ENCODE measurements at regions not wholly inside any gene's neighbourhood (a gene's known extent, or its start where the extent isn't known, plus 50 kb on each side); places are given as distances from the start of the nearest gene placed in this dataset.

GRCh38 chr10:108203905-108204527 lies 1039.5 kb upstream of the SORCS1 start:
- Histone ChIP-seq H3K4me1 (ENCODE audit: control insufficient read depth, insufficient read depth, low read length) (peaks cover 4% of the 10 kb centered on the region; the same call in 1 of the 2 replicates), H3K9me3 (ENCODE audit: control insufficient read depth, insufficient read depth, low read length) (no peaks in the 10 kb centered on the region), H3K27ac (ENCODE audit: low read length) (no peak overlapping the region), H3K36me3 (ENCODE audit: control insufficient read depth, insufficient read depth, low read length) (no peaks in the 10 kb centered on the region), H3K4me3 (ENCODE audit: low read length) (no peak overlapping the region), H3K27me3 (ENCODE audit: control insufficient read depth, insufficient read depth, low read length) (no peaks in the 10 kb centered on the region)
- no CpG with 5 or more reads among the region's 3 CpGs for WGBS (ENCODE audit: insufficient coverage, insufficient read length)
- DNase-seq (ENCODE audit: low read depth, low spot score): no peak

DNA sequence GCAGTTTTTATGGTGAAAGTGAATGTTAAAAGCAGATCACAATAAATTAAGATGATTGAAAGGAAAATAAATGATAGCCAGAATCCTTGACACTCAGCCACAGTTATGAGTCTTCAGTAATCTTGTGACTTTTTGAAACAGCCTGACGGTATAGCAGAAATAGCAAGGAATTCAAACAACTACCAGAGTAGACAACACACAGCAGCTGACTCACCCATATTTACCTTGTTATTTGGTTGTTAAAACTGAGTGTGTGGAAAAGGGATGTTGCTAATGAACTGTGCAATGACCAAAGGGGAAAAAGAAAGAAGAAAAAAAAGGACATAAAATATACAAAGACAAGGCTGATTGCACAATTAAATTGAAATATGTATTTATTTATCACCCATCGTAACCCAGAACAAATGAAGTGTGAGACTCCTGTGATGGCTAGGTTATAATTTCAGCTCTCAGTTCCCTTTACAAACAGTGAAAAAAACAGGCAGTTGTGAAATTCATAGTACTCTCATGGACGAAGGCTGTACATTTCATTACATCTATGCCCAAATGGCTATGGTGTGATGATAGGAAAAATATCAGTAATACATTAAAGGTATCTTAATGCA lies 1023.0 kb upstream of the SORCS1 start:
- DNase-seq (ENCODE audit: low read depth, low spot score): no peak
- WGBS (ENCODE audit: insufficient coverage, insufficient read length): no CpG with 5 or more reads among the region's 3 CpGs
- H3K27ac ChIP-seq (ENCODE audit: low read length): no peak overlapping the region
- no peaks in the 10 kb centered on the region for H3K9me3 ChIP-seq (ENCODE audit: control insufficient read depth, insufficient read depth, low read length)
- no peak overlapping the region for H3K4me3 ChIP-seq (ENCODE audit: low read length)
- H3K36me3 ChIP-seq (ENCODE audit: control insufficient read depth, insufficient read depth, low read length): no peaks in the 10 kb centered on the region
- H3K27me3 ChIP-seq (ENCODE audit: control insufficient read depth, insufficient read depth, low read length): no peaks in the 10 kb centered on the region
- H3K4me1 ChIP-seq (ENCODE audit: control insufficient read depth, insufficient read depth, low read length): no peaks in the 10 kb centered on the region

- Histone ChIP-seq H3K27me3 (ENCODE audit: control insufficient read depth, insufficient read depth, low read length) (no peaks in the 10 kb centered on the region), H3K9me3 (ENCODE audit: control insufficient read depth, insufficient read depth, low read length) (no peaks in the 10 kb centered on the region), H3K4me1 (ENCODE audit: control insufficient read depth, insufficient read depth, low read length) (no peaks in the 10 kb centered on the region), H3K27ac (ENCODE audit: low read length) (no peak overlapping the region), H3K36me3 (ENCODE audit: control insufficient read depth, insufficient read depth, low read length) (no peaks in the 10 kb centered on the region), H3K4me3 (ENCODE audit: low read length) (no peak overlapping the region)
- WGBS (ENCODE audit: insufficient coverage, insufficient read length): no CpG with 5 or more reads among the region's 1 CpG
- DNase-seq (ENCODE audit: low read depth, low spot score): no peak
Measured at GRCh38 chr10:108184114-108184513, 1019.6 kb upstream of the SORCS1 start.

DNA sequence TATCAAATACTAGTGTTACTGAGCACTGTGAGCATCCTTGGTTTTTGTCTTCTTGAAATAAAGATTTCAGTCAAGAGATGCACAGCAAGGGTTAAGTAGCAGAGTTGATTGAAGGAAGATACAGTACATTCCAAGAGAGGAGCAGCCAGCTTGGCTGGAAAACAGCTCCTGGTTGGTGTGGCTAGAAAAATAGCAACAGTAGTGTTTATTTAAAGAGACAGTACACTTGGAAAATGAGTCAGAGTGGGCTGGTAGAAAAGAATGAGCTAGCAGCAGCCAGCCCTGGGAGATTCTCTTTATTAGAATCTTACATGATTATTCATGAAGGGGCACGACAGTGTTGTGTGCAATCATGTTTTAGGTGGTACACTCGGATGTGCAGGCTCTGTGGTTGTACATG lies 1016.4 kb upstream of the SORCS1 start:
- no peaks in the 10 kb centered on the region for H3K9me3 ChIP-seq (ENCODE audit: control insufficient read depth, insufficient read depth, low read length)
- H3K36me3 ChIP-seq (ENCODE audit: control insufficient read depth, insufficient read depth, low read length): no peaks in the 10 kb centered on the region
- no peaks in the 10 kb centered on the region for H3K4me1 ChIP-seq (ENCODE audit: control insufficient read depth, insufficient read depth, low read length)
- H3K27ac ChIP-seq (ENCODE audit: low read length): no peak overlapping the region
- DNase-seq (ENCODE audit: low read depth, low spot score): no peak
- WGBS (ENCODE audit: insufficient coverage, insufficient read length): no CpG with 5 or more reads among the region's 2 CpGs
- no peak overlapping the region for H3K4me3 ChIP-seq (ENCODE audit: low read length)
- no peaks in the 10 kb centered on the region for H3K27me3 ChIP-seq (ENCODE audit: control insufficient read depth, insufficient read depth, low read length)

- WGBS (ENCODE audit: insufficient coverage, insufficient read length): no CpG with 5 or more reads among the region's 1 CpG
- DNase-seq (ENCODE audit: low read depth, low spot score): no peak
- H3K27ac ChIP-seq (ENCODE audit: low read length): no peak overlapping the region
- no peaks in the 10 kb centered on the region for H3K9me3 ChIP-seq (ENCODE audit: control insufficient read depth, insufficient read depth, low read length)
- no peaks in the 10 kb centered on the region for H3K27me3 ChIP-seq (ENCODE audit: control insufficient read depth, insufficient read depth, low read length)
- H3K4me1 ChIP-seq (ENCODE audit: control insufficient read depth, insufficient read depth, low read length): no peaks in the 10 kb centered on the region
- no peak overlapping the region for H3K4me3 ChIP-seq (ENCODE audit: low read length)
- no peaks in the 10 kb centered on the region for H3K36me3 ChIP-seq (ENCODE audit: control insufficient read depth, insufficient read depth, low read length)
Measured at GRCh38 chr10:108169846-108170245, 1005.3 kb upstream of the SORCS1 start.

DNA sequence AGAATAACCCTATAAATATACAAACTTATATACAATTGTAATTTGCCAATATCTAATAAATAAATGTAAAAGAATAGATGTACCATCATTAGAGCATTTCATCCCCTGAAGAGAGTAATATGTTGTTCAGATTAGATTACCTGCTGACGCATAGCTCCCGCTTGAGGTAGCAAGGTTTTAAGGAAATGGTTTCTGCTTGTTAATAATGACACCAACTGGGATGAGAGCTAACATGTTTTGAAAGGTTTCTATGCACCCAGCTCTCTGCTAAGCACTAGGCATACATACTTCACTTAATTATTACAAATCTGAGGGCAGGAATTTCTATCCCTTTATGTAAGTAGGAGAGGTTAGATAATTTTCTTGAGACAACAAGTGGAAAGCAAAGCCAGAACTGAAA lies 1003.3 kb upstream of the SORCS1 start:
- Histone ChIP-seq H3K9me3 (ENCODE audit: control insufficient read depth, insufficient read depth, low read length) (no peaks in the 10 kb centered on the region), H3K27me3 (ENCODE audit: control insufficient read depth, insufficient read depth, low read length) (no peaks in the 10 kb centered on the region), H3K36me3 (ENCODE audit: control insufficient read depth, insufficient read depth, low read length) (no peaks in the 10 kb centered on the region), H3K27ac (ENCODE audit: low read length) (no peak overlapping the region), H3K4me1 (ENCODE audit: control insufficient read depth, insufficient read depth, low read length) (no peaks in the 10 kb centered on the region), H3K4me3 (ENCODE audit: low read length) (no peak overlapping the region)
- WGBS (ENCODE audit: insufficient coverage, insufficient read length): no CpG with 5 or more reads among the region's 2 CpGs
- DNase-seq (ENCODE audit: low read depth, low spot score): no peak

DNA sequence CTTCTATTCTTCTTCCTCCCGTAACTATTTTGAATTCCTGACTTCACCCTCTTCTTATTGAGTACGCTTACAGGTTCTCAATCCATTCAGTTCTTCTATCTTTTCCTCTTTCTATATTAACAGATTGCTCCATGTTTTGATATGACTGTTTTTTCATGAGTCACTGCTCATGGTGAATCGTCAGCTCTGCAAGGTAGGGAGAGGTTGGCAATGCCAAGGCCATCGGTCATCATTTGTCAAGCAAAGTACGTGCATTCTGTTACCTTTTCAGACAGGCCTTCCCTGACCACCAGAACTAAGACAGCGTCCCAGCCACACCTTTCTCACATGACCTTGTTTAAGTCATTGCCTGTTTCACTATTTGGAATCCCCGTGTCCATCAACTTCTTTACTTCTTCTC lies 1001.9 kb upstream of the SORCS1 start:
- no peak overlapping the region for H3K27ac ChIP-seq (ENCODE audit: low read length)
- no peak overlapping the region for H3K4me3 ChIP-seq (ENCODE audit: low read length)
- DNase-seq (ENCODE audit: low read depth, low spot score): no peak
- WGBS (ENCODE audit: insufficient coverage, insufficient read length): no CpG with 5 or more reads among the region's 7 CpGs
- no peaks in the 10 kb centered on the region for H3K36me3 ChIP-seq (ENCODE audit: control insufficient read depth, insufficient read depth, low read length)
- H3K27me3 ChIP-seq (ENCODE audit: control insufficient read depth, insufficient read depth, low read length): no peaks in the 10 kb centered on the region
- H3K9me3 ChIP-seq (ENCODE audit: control insufficient read depth, insufficient read depth, low read length): no peaks in the 10 kb centered on the region
- H3K4me1 ChIP-seq (ENCODE audit: control insufficient read depth, insufficient read depth, low read length): no peaks in the 10 kb centered on the region

- no peak for DNase-seq (ENCODE audit: low read depth, low spot score)
- H3K36me3 ChIP-seq (ENCODE audit: control insufficient read depth, insufficient read depth, low read length): no peaks in the 10 kb centered on the region
- H3K27me3 ChIP-seq (ENCODE audit: control insufficient read depth, insufficient read depth, low read length): no peaks in the 10 kb centered on the region
- no peak overlapping the region for H3K4me3 ChIP-seq (ENCODE audit: low read length)
- H3K9me3 ChIP-seq (ENCODE audit: control insufficient read depth, insufficient read depth, low read length): no peaks in the 10 kb centered on the region
- peaks cover 2% of the 10 kb centered on the region; the same call in 1 of the 2 replicates for H3K4me1 ChIP-seq (ENCODE audit: control insufficient read depth, insufficient read depth, low read length)
- H3K27ac ChIP-seq (ENCODE audit: low read length): no peak overlapping the region
- no CpG with 5 or more reads among the region's 2 CpGs for WGBS (ENCODE audit: insufficient coverage, insufficient read length)
Measured at GRCh38 chr10:108147346-108147745, 982.8 kb upstream of the SORCS1 start.

- no CpG with 5 or more reads among the region's 1 CpG for WGBS (ENCODE audit: insufficient coverage, insufficient read length)
- no peak for DNase-seq (ENCODE audit: low read depth, low spot score)
- Histone ChIP-seq H3K27ac (ENCODE audit: low read length) (no peak overlapping the region), H3K9me3 (ENCODE audit: control insufficient read depth, insufficient read depth, low read length) (no peaks in the 10 kb centered on the region), H3K36me3 (ENCODE audit: control insufficient read depth, insufficient read depth, low read length) (no peaks in the 10 kb centered on the region), H3K4me1 (ENCODE audit: control insufficient read depth, insufficient read depth, low read length) (no peaks in the 10 kb centered on the region), H3K4me3 (ENCODE audit: low read length) (no peak overlapping the region), H3K27me3 (ENCODE audit: control insufficient read depth, insufficient read depth, low read length) (no peaks in the 10 kb centered on the region)
Measured at GRCh38 chr10:108141064-108141463, 976.6 kb upstream of the SORCS1 start.

GRCh38 chr10:108132303-108132702 lies 967.8 kb upstream of the SORCS1 start:
- DNase-seq (ENCODE audit: low read depth, low spot score): no peak
- Histone ChIP-seq H3K4me1 (ENCODE audit: control insufficient read depth, insufficient read depth, low read length) (no peaks in the 10 kb centered on the region), H3K9me3 (ENCODE audit: control insufficient read depth, insufficient read depth, low read length) (no peaks in the 10 kb centered on the region), H3K4me3 (ENCODE audit: low read length) (no peak overlapping the region), H3K27ac (ENCODE audit: low read length) (no peak overlapping the region), H3K36me3 (ENCODE audit: control insufficient read depth, insufficient read depth, low read length) (no peaks in the 10 kb centered on the region), H3K27me3 (ENCODE audit: control insufficient read depth, insufficient read depth, low read length) (no peaks in the 10 kb centered on the region)
- WGBS (ENCODE audit: insufficient coverage, insufficient read length): no CpG with 5 or more reads among the region's 2 CpGs

DNA sequence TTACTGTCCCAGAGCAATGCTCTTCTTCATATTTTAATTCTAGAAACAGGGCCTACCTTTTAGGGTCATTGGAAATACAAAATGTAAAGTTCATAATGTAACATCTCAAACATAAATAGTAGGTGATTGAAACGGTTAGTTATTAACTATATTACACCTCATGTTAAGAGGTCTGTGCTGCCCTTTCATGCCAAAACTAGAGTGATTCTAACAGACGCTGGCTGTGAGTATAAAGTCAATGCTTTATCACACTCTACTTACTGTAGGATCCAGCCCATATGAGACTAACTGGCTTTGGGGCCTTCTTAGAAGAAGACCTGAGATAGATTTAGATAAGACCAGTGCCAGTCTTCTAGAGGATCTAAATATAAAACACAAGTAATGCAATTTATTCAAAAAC lies 966.1 kb upstream of the SORCS1 start:
- Histone ChIP-seq H3K9me3 (ENCODE audit: control insufficient read depth, insufficient read depth, low read length) (no peaks in the 10 kb centered on the region), H3K36me3 (ENCODE audit: control insufficient read depth, insufficient read depth, low read length) (no peaks in the 10 kb centered on the region), H3K27me3 (ENCODE audit: control insufficient read depth, insufficient read depth, low read length) (no peaks in the 10 kb centered on the region), H3K27ac (ENCODE audit: low read length) (no peak overlapping the region), H3K4me3 (ENCODE audit: low read length) (no peak overlapping the region), H3K4me1 (ENCODE audit: control insufficient read depth, insufficient read depth, low read length) (no peaks in the 10 kb centered on the region)
- no peak for DNase-seq (ENCODE audit: low read depth, low spot score)
- WGBS (ENCODE audit: insufficient coverage, insufficient read length): no CpG with 5 or more reads among the region's 2 CpGs
